ENCODE measurements at regions not wholly inside any gene's neighbourhood (a gene's known extent, or its start where the extent isn't known, plus 50 kb on each side); places are given as distances from the start of the nearest gene placed in this dataset.

DNA sequence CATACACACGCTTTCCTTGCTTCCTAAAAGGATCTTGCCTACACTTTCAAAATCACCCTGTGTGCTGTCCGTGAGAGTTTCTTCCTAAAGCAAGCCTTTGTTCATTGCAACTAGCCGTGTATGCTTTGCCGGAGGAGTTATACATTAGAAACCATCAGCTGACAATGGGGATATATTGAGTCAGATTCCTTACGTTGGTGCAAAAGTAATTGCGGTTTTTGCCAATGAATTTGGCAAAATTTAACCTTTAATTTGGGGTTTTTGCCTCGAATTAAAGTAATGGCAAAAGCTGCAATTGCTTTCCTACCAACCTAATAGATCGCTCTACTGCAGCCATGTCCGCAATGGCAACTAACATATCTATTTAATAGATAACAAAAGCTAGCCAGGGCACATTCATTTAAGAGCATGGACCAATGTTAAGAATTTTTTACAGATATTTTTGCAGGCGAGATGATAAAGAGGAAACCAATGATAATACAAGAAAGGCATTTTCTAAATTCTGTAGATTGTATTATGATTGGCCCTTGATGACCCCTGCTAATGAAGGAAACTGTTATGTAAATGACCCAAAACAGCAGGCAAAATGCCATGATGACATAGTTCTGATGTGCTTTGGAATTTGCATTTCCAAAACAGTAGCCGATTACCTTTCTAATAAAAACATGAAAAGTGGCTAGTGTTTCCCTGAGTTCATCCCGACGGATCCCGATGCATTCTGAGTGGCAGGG, 184.8 kb upstream of the NRP1 start:
- TF ChIP-seq POLR2AphosphoS5 (IDR thresholded peaks at IDR 0.05; ENCODE audit: low read depth, low read length) (no peak), POLR2A (IDR thresholded peaks at IDR 0.05; ENCODE audit: low read depth, low read length) (no peak), TAF1 (IDR thresholded peaks at IDR 0.05; ENCODE audit: borderline replicate concordance, low read depth, low read length) (no peak)
